Stimulated activated effector memory CD8-positive, alpha-beta T cell treated with anti-CD3 and anti-CD28 coated beads, Interleukin-12 subunit alpha, Interleukin-12 subunit beta, amount 100 ng/mL, for 72 hours (primary cell): ENCODE measurements at regions not wholly inside any gene's neighbourhood (a gene's known extent, or its start where the extent isn't known, plus 50 kb on each side); places are given as distances from the start of the nearest gene placed in this dataset.

Experiments used
- ATAC-seq: fragments of 150-1000 bp; cut with Tn5 transposase; 2 replicates; pipeline ENCODE4 v1.10.0; 2021
- DNase-seq, 2 donors: peaks; one replicate each; pipeline ENCODE4 v3.0.0; 2021 to 2022; ENCODE audit warnings: low spot score in 2 of 2
- H3K27ac Mint-ChIP-seq: one replicate; pipeline ENCODE4 v1.8.0; 2022; ENCODE audit warnings: mild to moderate bottlenecking, mixed read lengths
- H3K36me3 Mint-ChIP-seq: one replicate; pipeline ENCODE4 v1.8.0; 2022; ENCODE audit warnings: mild to moderate bottlenecking, mixed read lengths
- H3K4me1 Mint-ChIP-seq: one replicate; pipeline ENCODE4 v1.8.0; 2022; ENCODE audit warnings: mixed read lengths
- H3K4me3 Mint-ChIP-seq: one replicate; pipeline ENCODE4 v1.8.0; 2022; ENCODE audit warnings: mild to moderate bottlenecking, mixed read lengths
- H3K9me3 Mint-ChIP-seq: one replicate; pipeline ENCODE4 v1.8.0; 2022; ENCODE audit warnings: mixed read lengths

GRCh38 chr5:92421942-92422341, 1038.8 kb upstream of the ARRDC3 start:
- Mint-ChIP-seq H3K4me3 (no peak overlapping the region), H3K9me3 (peaks cover 6% of the 10 kb centered on the region), H3K36me3 (no peaks in the 10 kb centered on the region), H3K4me1 (no peaks in the 10 kb centered on the region), H3K27ac (no peak overlapping the region)
- ATAC-seq (no peak), DNase-seq (no peak)

GRCh38 chr5:92421196-92421595, 1038.1 kb upstream of the ARRDC3 start:
- ATAC-seq (no peak), DNase-seq (no peak)
- H3K36me3 Mint-ChIP-seq, result no peaks in the 10 kb centered on the region
- H3K4me3 Mint-ChIP-seq, result no peak overlapping the region
- no peak overlapping the region for H3K27ac Mint-ChIP-seq
- H3K9me3 Mint-ChIP-seq, result peaks cover 5% of the 10 kb centered on the region
- no peaks in the 10 kb centered on the region for H3K4me1 Mint-ChIP-seq

- no peak overlapping the region for H3K27ac Mint-ChIP-seq
Observed at GRCh38 chr5:92419261-92419660, 1036.1 kb upstream of the ARRDC3 start.

GRCh38 chr5:92418341-92418740, 1035.2 kb upstream of the ARRDC3 start:
- H3K27ac Mint-ChIP-seq, result no peak overlapping the region
- no peak overlapping the region for H3K4me3 Mint-ChIP-seq
- ATAC-seq, result no peak
- H3K36me3 Mint-ChIP-seq, result no peaks in the 10 kb centered on the region
- H3K4me1 Mint-ChIP-seq, result no peaks in the 10 kb centered on the region
- H3K9me3 Mint-ChIP-seq, result peaks cover 3% of the 10 kb centered on the region
- no peak for DNase-seq

More at GRCh38 chr5:92419261-92419660, 1036.1 kb upstream of the ARRDC3 start:
- Mint-ChIP-seq H3K4me3 (no peak overlapping the region), H3K4me1 (no peaks in the 10 kb centered on the region), H3K9me3 (peaks cover 3% of the 10 kb centered on the region), H3K36me3 (no peaks in the 10 kb centered on the region)
- ATAC-seq, result no peak
- DNase-seq, result no peak

GRCh38 chr5:92409134-92409533, 1026.0 kb upstream of the ARRDC3 start:
- H3K4me1 Mint-ChIP-seq, result no peaks in the 10 kb centered on the region
- peaks cover 6% of the 10 kb centered on the region for H3K36me3 Mint-ChIP-seq
- H3K4me3 Mint-ChIP-seq, result no peak overlapping the region
- DNase-seq (no peak), ATAC-seq (no peak)
- H3K27ac Mint-ChIP-seq, result no peak overlapping the region
- peaks cover 9% of the 10 kb centered on the region for H3K9me3 Mint-ChIP-seq

GRCh38 chr5:92402956-92403702, 1020.0 kb upstream of the ARRDC3 start:
- DNase-seq (no peak), ATAC-seq (no peak)
- peaks cover 1% of the 10 kb centered on the region for H3K36me3 Mint-ChIP-seq

GRCh38 chr5:92402045-92402444, 1018.9 kb upstream of the ARRDC3 start:
- DNase-seq (no peak), ATAC-seq (no peak)
- no peaks in the 10 kb centered on the region for H3K4me1 Mint-ChIP-seq
- H3K27ac Mint-ChIP-seq, result no peak overlapping the region
- H3K4me3 Mint-ChIP-seq, result no peak overlapping the region
- no peaks in the 10 kb centered on the region for H3K36me3 Mint-ChIP-seq
- H3K9me3 Mint-ChIP-seq, result peaks cover 3% of the 10 kb centered on the region

More at GRCh38 chr5:92402956-92403702, 1020.0 kb upstream of the ARRDC3 start:
- Mint-ChIP-seq H3K4me3 (no peak overlapping the region), H3K9me3 (peaks cover 3% of the 10 kb centered on the region), H3K4me1 (no peaks in the 10 kb centered on the region), H3K27ac (no peak overlapping the region)

- ATAC-seq (no peak), DNase-seq (no peak)
- Mint-ChIP-seq H3K27ac (no peak overlapping the region), H3K4me1 (no peaks in the 10 kb centered on the region), H3K4me3 (no peak overlapping the region), H3K9me3 (peaks cover 2% of the 10 kb centered on the region), H3K36me3 (no peaks in the 10 kb centered on the region)
Observed at GRCh38 chr5:92401492-92401891, 1018.4 kb upstream of the ARRDC3 start.

GRCh38 chr5:92394936-92395335, 1011.8 kb upstream of the ARRDC3 start:
- no peaks in the 10 kb centered on the region for H3K4me1 Mint-ChIP-seq
- H3K36me3 Mint-ChIP-seq, result no peaks in the 10 kb centered on the region
- H3K27ac Mint-ChIP-seq, result no peak overlapping the region
- H3K4me3 Mint-ChIP-seq, result no peak overlapping the region
- DNase-seq (no peak), ATAC-seq (no peak)
- H3K9me3 Mint-ChIP-seq, result peaks cover 2% of the 10 kb centered on the region

- Mint-ChIP-seq H3K4me1 (no peaks in the 10 kb centered on the region), H3K4me3 (no peak overlapping the region), H3K36me3 (no peaks in the 10 kb centered on the region), H3K27ac (no peak overlapping the region), H3K9me3 (peaks cover 8% of the 10 kb centered on the region)
- ATAC-seq, result no peak
- no peak for DNase-seq
Observed at GRCh38 chr5:92390657-92391056, 1007.5 kb upstream of the ARRDC3 start.

GRCh38 chr5:92380069-92380770, 997.1 kb upstream of the ARRDC3 start:
- Mint-ChIP-seq H3K9me3 (peaks cover 8% of the 10 kb centered on the region), H3K36me3 (no peaks in the 10 kb centered on the region), H3K4me3 (no peak overlapping the region), H3K27ac (no peak overlapping the region), H3K4me1 (no peaks in the 10 kb centered on the region)
- no peak for DNase-seq
- no peak for ATAC-seq

- no peak overlapping the region for H3K27ac Mint-ChIP-seq
- H3K4me3 Mint-ChIP-seq, result no peak overlapping the region
- DNase-seq, result no peak
- peaks cover 8% of the 10 kb centered on the region for H3K9me3 Mint-ChIP-seq
- no peaks in the 10 kb centered on the region for H3K4me1 Mint-ChIP-seq
- no peak for ATAC-seq
- H3K36me3 Mint-ChIP-seq, result no peaks in the 10 kb centered on the region
Observed at GRCh38 chr5:92378966-92379611, 996.0 kb upstream of the ARRDC3 start.

GRCh38 chr5:92374859-92375258, 991.7 kb upstream of the ARRDC3 start:
- Mint-ChIP-seq H3K4me1 (no peaks in the 10 kb centered on the region), H3K27ac (no peak overlapping the region), H3K36me3 (no peaks in the 10 kb centered on the region), H3K4me3 (no peak overlapping the region), H3K9me3 (peaks cover 15% of the 10 kb centered on the region)
- no peak for DNase-seq
- no peak for ATAC-seq

- no peaks in the 10 kb centered on the region for H3K36me3 Mint-ChIP-seq
- no peak overlapping the region for H3K4me3 Mint-ChIP-seq
- H3K9me3 Mint-ChIP-seq, result peaks cover 14% of the 10 kb centered on the region
- DNase-seq, result no peak
- no peaks in the 10 kb centered on the region for H3K4me1 Mint-ChIP-seq
- ATAC-seq, result no peak
- H3K27ac Mint-ChIP-seq, result no peak overlapping the region
Observed at GRCh38 chr5:92372766-92373165, 989.6 kb upstream of the ARRDC3 start.

GRCh38 chr5:92371889-92372235, 988.7 kb upstream of the ARRDC3 start:
- H3K9me3 Mint-ChIP-seq, result peaks cover 14% of the 10 kb centered on the region
- DNase-seq (no peak), ATAC-seq (no peak)
- H3K4me1 Mint-ChIP-seq, result no peaks in the 10 kb centered on the region
- no peak overlapping the region for H3K27ac Mint-ChIP-seq
- H3K4me3 Mint-ChIP-seq, result no peak overlapping the region
- no peaks in the 10 kb centered on the region for H3K36me3 Mint-ChIP-seq
